ENCODE measurements at regions not wholly inside any gene's neighbourhood (a gene's known extent, or its start where the extent isn't known, plus 50 kb on each side); places are given as distances from the start of the nearest gene placed in this dataset.

GRCh38 chr5:13624283-13625074 lies 320.0 kb downstream of the DNAH5 start:
- no peak for DNase-seq
- Histone ChIP-seq H3K4me1 (no peaks in the 10 kb centered on the region), H3K27ac (no peak overlapping the region), H3K27me3 (no peaks in the 10 kb centered on the region), H3K36me3 (no peaks in the 10 kb centered on the region), H3K9me3 (peaks cover 0 to 5% (median 0%) of the 10 kb centered on the region in 4 donors), H3K4me3 (no peak overlapping the region)
- TF ChIP-seq CTCF (IDR thresholded peaks at IDR 0.05) (no peak), POLR2A (IDR thresholded peaks at IDR 0.05) (no peak)

GRCh38 chr5:13613621-13614020 lies 330.9 kb downstream of the DNAH5 start:
- Histone ChIP-seq H3K4me3 (no peak overlapping the region), H3K36me3 (no peaks in the 10 kb centered on the region), H3K9me3 (no peaks in the 10 kb centered on the region), H3K27ac (no peak overlapping the region), H3K27me3 (no peaks in the 10 kb centered on the region), H3K4me1 (no peaks in the 10 kb centered on the region)
- no peak for DNase-seq
- no peak for TF ChIP-seq POLR2A (IDR thresholded peaks at IDR 0.05)
- TF ChIP-seq CTCF (IDR thresholded peaks at IDR 0.05), result no peak

GRCh38 chr5:13611604-13612003 lies 332.9 kb downstream of the DNAH5 start:
- H3K27me3 ChIP-seq, result no peaks in the 10 kb centered on the region
- no peak for DNase-seq
- H3K4me3 ChIP-seq, result no peak overlapping the region
- no peaks in the 10 kb centered on the region for H3K36me3 ChIP-seq
- H3K27ac ChIP-seq, result no peak overlapping the region
- no peaks in the 10 kb centered on the region for H3K9me3 ChIP-seq
- H3K4me1 ChIP-seq, result no peaks in the 10 kb centered on the region
- no peak for TF ChIP-seq CTCF (IDR thresholded peaks at IDR 0.05)
- TF ChIP-seq POLR2A (IDR thresholded peaks at IDR 0.05), result no peak

- TF ChIP-seq CTCF (IDR thresholded peaks at IDR 0.05) (no peak), POLR2A (IDR thresholded peaks at IDR 0.05) (no peak)
- H3K27ac ChIP-seq, result no peak overlapping the region
- H3K9me3 ChIP-seq, result no peaks in the 10 kb centered on the region
- H3K36me3 ChIP-seq, result no peaks in the 10 kb centered on the region
- H3K4me1 ChIP-seq, result no peaks in the 10 kb centered on the region
- no peak overlapping the region for H3K4me3 ChIP-seq
- no peak for DNase-seq
- no peaks in the 10 kb centered on the region for H3K27me3 ChIP-seq
These were observed 335.0 kb downstream of the DNAH5 start for GRCh38 chr5:13609504-13609903.

GRCh38 chr5:13606051-13606450 lies 338.4 kb downstream of the DNAH5 start:
- Histone ChIP-seq H3K36me3 (no peaks in the 10 kb centered on the region), H3K27me3 (no peaks in the 10 kb centered on the region), H3K9me3 (no peaks in the 10 kb centered on the region), H3K27ac (no peak overlapping the region), H3K4me3 (no peak overlapping the region), H3K4me1 (no peaks in the 10 kb centered on the region)
- no peak for DNase-seq
- TF ChIP-seq POLR2A (IDR thresholded peaks at IDR 0.05) (no peak), CTCF (IDR thresholded peaks at IDR 0.05) (no peak)

Data from Peyer's patch (tissue), 4 donors.